ENCODE measurements at regions not wholly inside any gene's neighbourhood (a gene's known extent, or its start where the extent isn't known, plus 50 kb on each side); places are given as distances from the start of the nearest gene placed in this dataset.

DNA sequence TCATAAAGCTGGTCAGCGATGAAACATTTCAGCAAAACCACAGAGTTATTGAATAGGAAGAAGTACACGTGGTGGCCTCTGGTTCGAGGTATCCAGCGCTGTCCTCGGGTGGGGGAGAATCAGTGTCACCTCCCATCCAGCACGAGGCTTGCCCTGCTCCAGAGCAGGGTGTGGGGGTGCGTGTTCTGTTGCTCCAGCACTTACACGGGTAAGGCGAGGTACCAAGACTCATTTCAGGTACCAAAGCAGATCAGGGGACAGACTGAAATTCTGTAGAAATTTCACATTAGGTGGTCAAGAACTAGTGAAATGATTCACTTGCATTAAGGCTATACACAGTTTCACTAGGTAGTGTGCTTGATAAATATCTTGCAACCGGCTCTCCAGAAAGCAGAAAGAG is 164.2 kb upstream of the SOX1 start:
- TF ChIP-seq RB1 (IDR thresholded peaks at IDR 0.05; ENCODE audit: borderline replicate concordance) (no peak), E2F4 (IDR thresholded peaks at IDR 0.05; ENCODE audit: low read depth, low read length) (no peak), NFYB (IDR thresholded peaks at IDR 0.05; ENCODE audit: insufficient read depth, low read depth, low read length) (no peak), CREB1 (IDR thresholded peaks at IDR 0.05; ENCODE audit: low read depth) (no peak), HDAC6 (IDR thresholded peaks at IDR 0.05; ENCODE audit: unreplicated experiment) (no peak), RAD21 (IDR thresholded peaks at IDR 0.05; ENCODE audit: insufficient read depth, low read depth, low read length) (no peak), NR2F1 (conservative IDR thresholded peaks at IDR 0.05) (no peak), SIN3A (IDR thresholded peaks at IDR 0.05; ENCODE audit: low read depth, low read length) (no peak), EZH2 (IDR thresholded peaks at IDR 0.05; ENCODE audit: borderline replicate concordance, control insufficient read depth, low read depth, low read length) (no peak), ZBTB33 (IDR thresholded peaks at IDR 0.05) (no peak), CBX3 (IDR thresholded peaks at IDR 0.05; ENCODE audit: borderline replicate concordance, low read depth) (no peak), RFX5 (IDR thresholded peaks at IDR 0.05; ENCODE audit: low read depth, low read length) (no peak)
- TF ChIP-seq, protein P1, sequence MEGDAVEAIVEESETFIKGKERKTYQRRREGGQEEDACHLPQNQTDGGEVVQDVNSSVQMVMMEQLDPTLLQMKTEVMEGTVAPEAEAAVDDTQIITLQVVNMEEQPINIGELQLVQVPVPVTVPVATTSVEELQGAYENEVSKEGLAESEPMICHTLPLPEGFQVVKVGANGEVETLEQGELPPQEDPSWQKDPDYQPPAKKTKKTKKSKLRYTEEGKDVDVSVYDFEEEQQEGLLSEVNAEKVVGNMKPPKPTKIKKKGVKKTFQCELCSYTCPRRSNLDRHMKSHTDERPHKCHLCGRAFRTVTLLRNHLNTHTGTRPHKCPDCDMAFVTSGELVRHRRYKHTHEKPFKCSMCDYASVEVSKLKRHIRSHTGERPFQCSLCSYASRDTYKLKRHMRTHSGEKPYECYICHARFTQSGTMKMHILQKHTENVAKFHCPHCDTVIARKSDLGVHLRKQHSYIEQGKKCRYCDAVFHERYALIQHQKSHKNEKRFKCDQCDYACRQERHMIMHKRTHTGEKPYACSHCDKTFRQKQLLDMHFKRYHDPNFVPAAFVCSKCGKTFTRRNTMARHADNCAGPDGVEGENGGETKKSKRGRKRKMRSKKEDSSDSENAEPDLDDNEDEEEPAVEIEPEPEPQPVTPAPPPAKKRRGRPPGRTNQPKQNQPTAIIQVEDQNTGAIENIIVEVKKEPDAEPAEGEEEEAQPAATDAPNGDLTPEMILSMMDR (IDR thresholded peaks at IDR 0.05 in 2 of 3, conservative IDR thresholded peaks at IDR 0.05 in 1 of 3; ENCODE audit: control insufficient read depth in 2 of 3, extremely low read depth in 1 of 3, insufficient read depth in 1 of 3, low read depth in 3 of 3, low read length in 3 of 3) = no peak

Data from GM12878 (cell line).